PC-9 (cell line): ENCODE measurements at regions not wholly inside any gene's neighbourhood (a gene's known extent, or its start where the extent isn't known, plus 50 kb on each side); places are given as distances from the start of the nearest gene placed in this dataset.

Experiments
- BruUV-seq: library from RNA; stranded (reverse); fragments of 400-500 nt; replicated peaks from 2 replicates; lab custom pipeline; 2021; lab: Mats Ljungman, UMichigan
- CTCF ChIA-PET: fragments of 300-600 bp; sonication (Branson Sonifier 250); formaldehyde crosslinking; loops from one replicate; lab custom pipeline; 2022; ENCODE audit warnings: antibody characterized with exemption; lab: Charles Lee
- POLR2A ChIA-PET: fragments of 300-600 bp; sonication (Branson Sonifier 250); formaldehyde crosslinking; loops from one replicate; lab custom pipeline; 2022; ENCODE audit warnings: antibody characterized with exemption; ENCODE audit not compliant: unreplicated experiment; lab: Charles Lee
- DNase-seq, 2 experiments: peaks; one replicate each; pipeline versions ENCODE4 v3.0.0 to v3.0.0-alpha.2; 2015 to 2022; ENCODE audit warnings: mixed read lengths in 1 of 2
- H2AFZ ChIP-seq: fragments of 200-600 bp; sonication (generic); 2 replicates; pipeline ENCODE4 v1.8.1; 2017; ENCODE audit warnings: antibody characterized with exemption
- H3F3A ChIP-seq: fragments of 200-600 bp; sonication (generic); 2 replicates; pipeline ENCODE4 v1.8.1; 2017; ENCODE audit warnings: antibody characterized with exemption, mild to moderate bottlenecking, low read depth; ENCODE audit not compliant: insufficient read depth
- H3K27ac ChIP-seq: fragments of 200-600 bp; sonication (generic); 2 replicates; pipeline ENCODE4 v1.6.1; 2016; ENCODE audit warnings: mixed run types
- H3K27me3 ChIP-seq: fragments of 200-600 bp; sonication (generic); 2 replicates; pipeline ENCODE4 v1.6.1; 2016; ENCODE audit warnings: low read depth, mixed run types; ENCODE audit not compliant: insufficient read depth
- H3K36me3 ChIP-seq: fragments of 200-600 bp; sonication (generic); 2 replicates; pipeline ENCODE4 v1.6.1; 2016; ENCODE audit warnings: low read depth, mixed run types
- H3K4me1 ChIP-seq: fragments of 200-600 bp; sonication (generic); replicated peaks from 2 replicates; pipeline ENCODE4 v1.6.1; 2016; ENCODE audit warnings: mixed run types; ENCODE audit not compliant: insufficient read depth
- H3K4me2 ChIP-seq: fragments of 200-600 bp; sonication (generic); 2 replicates; pipeline ENCODE4 v1.6.1; 2017; ENCODE audit warnings: mixed run types
- H3K4me3 ChIP-seq: fragments of 200-600 bp; sonication (generic); 2 replicates; pipeline ENCODE4 v1.6.1; 2016; ENCODE audit warnings: mixed run types
- H3K79me2 ChIP-seq: fragments of 200-600 bp; sonication (generic); 2 replicates; pipeline ENCODE4 v1.6.1; 2017; ENCODE audit warnings: low read depth, mixed run types
- H3K9me2 ChIP-seq: fragments of 200-600 bp; sonication (generic); 2 replicates; pipeline ENCODE4 v1.8.1; 2017; ENCODE audit warnings: mild to moderate bottlenecking; ENCODE audit not compliant: insufficient read depth
- H3K9me3 ChIP-seq: fragments of 200-600 bp; sonication (generic); 2 replicates; pipeline ENCODE4 v1.8.1; 2016; ENCODE audit warnings: low read depth; ENCODE audit not compliant: insufficient read depth
- H4K20me1 ChIP-seq: fragments of 200-600 bp; sonication (generic); 2 replicates; pipeline ENCODE4 v1.8.1; 2017; ENCODE audit not compliant: insufficient read depth
- CTCF ChIP-seq: fragments of 200-600 bp; sonication (generic); conservative IDR thresholded peaks from 2 replicates; pipeline ENCODE4 v1.6.1; 2017; ENCODE audit warnings: mixed run types, antibody characterized with exemption, mild to moderate bottlenecking, moderate library complexity
- EZH2 ChIP-seq: fragments of 200-600 bp; sonication (generic); IDR thresholded peaks from 2 replicates; pipeline ENCODE4 v1.8.0; 2017; ENCODE audit warnings: antibody characterized with exemption, low read depth
- intact Hi-C: fragments of 100-400 bp; cut with micrococcal nuclease; formaldehyde crosslinking; loops from one replicate; pipeline ENCODE4 v1.10.0; 2022; ENCODE audit not compliant: unreplicated experiment

DNA sequence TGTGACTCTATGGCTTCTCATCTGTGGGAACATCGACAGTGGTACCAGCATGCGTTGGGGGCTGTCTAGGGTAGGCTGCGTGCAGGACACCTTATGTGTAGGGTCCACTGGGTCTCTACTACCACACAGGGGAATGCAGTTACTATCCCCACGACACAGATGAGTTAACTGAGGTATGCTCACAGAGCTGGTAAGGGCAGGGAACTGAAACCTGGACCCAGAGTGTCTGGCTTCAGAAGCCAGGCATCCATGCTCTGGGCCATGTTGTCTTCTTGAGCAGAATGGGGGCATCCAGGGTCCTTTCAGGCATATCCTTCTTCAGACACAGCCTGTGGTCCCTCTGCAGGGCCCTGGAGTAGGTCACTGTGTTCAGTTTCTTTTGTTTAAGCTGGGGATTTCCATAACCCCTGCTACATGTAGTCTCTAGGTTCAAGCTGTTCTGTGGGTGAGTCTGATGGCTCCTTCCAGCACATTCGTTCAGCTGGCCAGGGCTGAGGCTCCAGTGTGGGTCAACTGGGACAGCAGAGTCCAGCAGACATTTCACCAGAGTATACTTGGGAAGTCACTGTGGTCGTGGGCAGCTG, 148.8 kb downstream of the GADD45G start:
- BruUV-seq, result no TSS peak
- Histone ChIP-seq H3K9me3 (no peaks in the 10 kb centered on the region), H4K20me1 (no peaks in the 10 kb centered on the region), H3K36me3 (no peaks in the 10 kb centered on the region), H3K9me2 (no peaks in the 10 kb centered on the region), H3K79me2 (no peaks in the 10 kb centered on the region), H3F3A (no peaks in the 10 kb centered on the region), H3K27me3 (peaks cover 82% of the 10 kb centered on the region), H3K4me2 (no peak overlapping the region), H3K4me1 (no peaks in the 10 kb centered on the region), H2AFZ (no peak overlapping the region), H3K4me3 (no peak overlapping the region), H3K27ac (no peak overlapping the region)
- no peak for DNase-seq
- POLR2A ChIA-PET, result no interaction called here
- TF ChIP-seq EZH2 (no peak), CTCF (no peak)
- CTCF ChIA-PET, result no interaction called here
- intact Hi-C loops, result no loop called here

DNA sequence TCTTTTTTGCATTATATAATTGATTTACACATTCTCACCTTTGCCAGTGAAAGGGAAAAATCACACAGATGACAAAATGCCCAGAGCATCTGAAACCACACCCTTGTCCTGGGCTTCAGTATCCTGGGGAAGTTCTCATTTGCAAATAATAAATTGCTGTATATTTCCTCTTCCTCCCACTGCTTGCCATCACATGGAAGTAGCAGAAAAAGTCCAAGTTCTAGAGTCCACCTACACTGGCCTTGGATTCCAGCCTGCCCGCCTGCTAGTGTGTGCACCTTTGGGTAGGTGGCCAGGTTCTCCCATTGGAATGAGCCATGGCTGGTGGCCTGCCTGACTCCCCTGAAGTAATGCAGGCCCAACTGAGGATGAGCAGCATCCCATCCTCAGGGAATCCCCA, 149.4 kb downstream of the GADD45G start:
- Histone ChIP-seq H2AFZ (no peak overlapping the region), H3K27me3 (peaks cover 89% of the 10 kb centered on the region), H3K79me2 (no peaks in the 10 kb centered on the region), H3K9me2 (no peaks in the 10 kb centered on the region), H3K9me3 (no peaks in the 10 kb centered on the region), H3K4me1 (no peaks in the 10 kb centered on the region), H4K20me1 (no peaks in the 10 kb centered on the region), H3F3A (no peaks in the 10 kb centered on the region), H3K27ac (no peak overlapping the region), H3K4me3 (no peak overlapping the region), H3K4me2 (no peak overlapping the region), H3K36me3 (no peaks in the 10 kb centered on the region)
- TF ChIP-seq CTCF (no peak), EZH2 (no peak)
- CTCF ChIA-PET, result no interaction called here
- no TSS peak for BruUV-seq
- POLR2A ChIA-PET, result no interaction called here
- intact Hi-C loops, result no loop called here
- no peak for DNase-seq

DNA sequence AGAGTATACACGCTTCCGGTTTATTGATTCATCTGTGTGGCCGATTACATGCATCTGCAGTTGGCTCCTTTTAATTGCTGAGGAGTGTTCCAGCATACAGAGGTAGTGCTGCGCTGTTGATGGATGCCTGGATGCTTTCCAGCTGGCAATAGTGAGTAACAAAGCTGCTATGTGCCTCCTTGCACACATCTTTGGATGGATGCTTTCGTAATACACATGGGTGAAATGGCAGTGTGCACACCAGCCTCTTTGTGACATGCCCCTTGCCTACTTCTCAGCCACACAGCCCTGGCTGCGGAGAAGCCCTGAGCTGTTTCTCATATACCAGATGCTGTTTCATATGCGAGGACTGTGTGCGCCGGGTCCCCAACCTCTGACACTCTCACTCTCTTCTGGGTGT, 151.0 kb downstream of the GADD45G start:
- Histone ChIP-seq H3K4me1 (no peaks in the 10 kb centered on the region), H3K9me3 (no peaks in the 10 kb centered on the region), H4K20me1 (no peaks in the 10 kb centered on the region), H2AFZ (no peak overlapping the region), H3K27ac (no peak overlapping the region), H3K4me3 (no peak overlapping the region), H3K79me2 (no peaks in the 10 kb centered on the region), H3F3A (no peaks in the 10 kb centered on the region), H3K27me3 (peaks cover 95% of the 10 kb centered on the region), H3K36me3 (no peaks in the 10 kb centered on the region), H3K4me2 (no peak overlapping the region), H3K9me2 (no peaks in the 10 kb centered on the region)
- ChIA-PET POLR2A (no interaction called here), CTCF (no interaction called here)
- BruUV-seq, result no TSS peak
- intact Hi-C loops, result no loop called here
- no peak for TF ChIP-seq EZH2
- TF ChIP-seq CTCF, result no peak
- DNase-seq, result no peak
